Sigmoid colon (tissue), 4 donors: ENCODE measurements at regions not wholly inside any gene's neighbourhood (a gene's known extent, or its start where the extent isn't known, plus 50 kb on each side); places are given as distances from the start of the nearest gene placed in this dataset.

ENCODE experiments used
- CTCF ChIP-seq, 4 experiments: fragments of 450-650 bp in 3 of 4; fragments of 200-600 bp in 1 of 4; IDR thresholded peaks; one replicate each; pipeline ENCODE4 v1.5.1; 2016 to 2019; ENCODE audit warnings: antibody characterized with exemption in 4 of 4, mild to moderate bottlenecking in 3 of 4, moderate library complexity in 2 of 4
- POLR2AphosphoS5 ChIP-seq, 4 donors: sonication (generic); formaldehyde crosslinking; IDR thresholded peaks; one replicate each; pipeline ENCODE4 v1.6.1; 2017; ENCODE audit warnings: antibody characterized with exemption in 4 of 4

- TF ChIP-seq CTCF (IDR thresholded peaks at IDR 0.05) (no peak), POLR2AphosphoS5 (IDR thresholded peaks at IDR 0.05) (no peak)
Measured at GRCh38 chr1:104720741-104721140, 971.0 kb downstream of the AMY1C start.
